NCI-H2196 (cell line): ENCODE measurements at regions not wholly inside any gene's neighbourhood (a gene's known extent, or its start where the extent isn't known, plus 50 kb on each side); places are given as distances from the start of the nearest gene placed in this dataset.

Source experiments
- DNase-seq: peaks from one replicate; lab custom pipeline; 2025; ENCODE audit not compliant: unreplicated experiment; lab: John Stamatoyannopoulos, UW

DNA sequence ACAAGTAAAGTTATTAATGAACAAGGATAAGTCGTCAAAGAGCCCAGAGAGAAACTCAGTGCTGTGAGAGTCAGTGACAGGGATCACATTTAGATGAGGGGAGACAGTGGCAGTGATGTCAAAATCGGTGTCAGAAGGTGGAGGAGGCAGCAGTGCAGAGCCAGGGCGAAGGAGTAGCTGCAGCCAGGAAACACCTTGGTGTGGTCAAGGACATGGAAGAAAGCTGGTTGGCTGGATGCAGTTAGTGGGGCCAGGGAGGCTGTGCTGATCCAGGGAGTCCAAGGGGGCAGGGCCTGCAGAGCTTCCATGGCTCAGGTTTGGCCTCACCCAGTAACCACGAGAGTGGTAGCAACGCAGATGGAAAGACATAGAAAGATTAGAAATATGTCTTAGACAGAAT lies 50.7 kb upstream of the ADORA2B start:
- no peak for DNase-seq

DNA sequence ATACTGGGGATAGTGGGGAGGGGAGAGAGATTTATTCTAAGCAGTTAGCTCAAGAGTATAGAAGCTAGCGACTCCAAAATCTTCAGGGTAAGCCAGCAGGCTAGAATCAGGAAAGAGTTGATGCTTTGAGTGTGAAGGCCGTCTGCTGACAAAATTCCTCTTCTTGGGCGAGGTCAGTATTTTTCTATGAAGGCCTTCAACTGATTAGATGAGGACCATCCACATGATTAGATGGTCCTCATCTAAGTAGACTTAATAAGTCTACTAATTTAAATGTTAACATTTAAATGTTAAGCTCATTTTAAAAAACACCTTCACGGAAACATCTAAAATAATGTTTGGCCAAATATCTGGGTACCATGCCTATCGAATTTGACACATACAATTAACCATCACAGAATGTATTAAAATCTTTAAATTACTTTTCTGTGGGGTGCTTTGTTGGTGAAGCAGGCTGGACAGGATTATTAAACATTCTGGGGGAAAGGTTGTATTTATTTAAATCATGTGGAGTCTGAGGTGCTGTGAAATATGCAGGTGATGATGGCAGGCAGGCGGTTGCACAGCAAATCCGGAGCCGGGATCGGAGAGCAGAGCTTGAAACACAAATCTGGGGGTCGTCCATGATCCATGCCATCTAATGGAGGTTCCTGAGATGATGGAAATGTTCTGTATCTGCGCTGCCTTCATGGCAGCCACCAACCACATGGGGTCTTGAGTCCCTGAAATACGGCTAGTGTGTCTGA lies 49.8 kb upstream of the ADORA2B start:
- no peak for DNase-seq
